Activated CD4-positive, alpha-beta memory T cell treated with anti-CD3 and anti-CD28 coated beads, Interleukin-2, amount 10 ng/mL, durations not matched to agents 7 days and 5 days (primary cell): ENCODE measurements at regions not wholly inside any gene's neighbourhood (a gene's known extent, or its start where the extent isn't known, plus 50 kb on each side); places are given as distances from the start of the nearest gene placed in this dataset.

Experiments
- CTCF ChIA-PET: fragments of 350-600 bp; sonication (Branson Sonifier 250); formaldehyde crosslinking; loops from one replicate; lab custom pipeline; 2021; ENCODE audit warnings: antibody characterized with exemption, inconsistent platforms; lab: Charles Lee
- POLR2A ChIA-PET: fragments of 350-600 bp; sonication (Branson Sonifier 250); formaldehyde crosslinking; loops from one replicate; lab custom pipeline; 2021; ENCODE audit warnings: antibody characterized with exemption; lab: Charles Lee
- DNase-seq: peaks from one replicate; pipeline ENCODE4 v3.0.0-alpha.2; 2020
- H3K27ac Mint-ChIP-seq: one replicate; pipeline ENCODE4 v1.8.0; 2021; ENCODE audit warnings: mild to moderate bottlenecking, mixed read lengths
- H3K27me3 Mint-ChIP-seq: one replicate; pipeline ENCODE4 v1.8.0; 2021; ENCODE audit warnings: mixed read lengths
- H3K36me3 Mint-ChIP-seq: one replicate; pipeline ENCODE4 v1.8.0; 2021; ENCODE audit warnings: low read depth, mixed read lengths
- H3K4me1 Mint-ChIP-seq: one replicate; pipeline ENCODE4 v1.8.0; 2021; ENCODE audit warnings: mixed read lengths
- H3K4me3 Mint-ChIP-seq: one replicate; pipeline ENCODE4 v1.8.0; 2021; ENCODE audit warnings: mild to moderate bottlenecking, mixed read lengths
- H3K9me3 Mint-ChIP-seq: one replicate; pipeline ENCODE4 v1.8.0; 2021; ENCODE audit warnings: mixed read lengths

DNA sequence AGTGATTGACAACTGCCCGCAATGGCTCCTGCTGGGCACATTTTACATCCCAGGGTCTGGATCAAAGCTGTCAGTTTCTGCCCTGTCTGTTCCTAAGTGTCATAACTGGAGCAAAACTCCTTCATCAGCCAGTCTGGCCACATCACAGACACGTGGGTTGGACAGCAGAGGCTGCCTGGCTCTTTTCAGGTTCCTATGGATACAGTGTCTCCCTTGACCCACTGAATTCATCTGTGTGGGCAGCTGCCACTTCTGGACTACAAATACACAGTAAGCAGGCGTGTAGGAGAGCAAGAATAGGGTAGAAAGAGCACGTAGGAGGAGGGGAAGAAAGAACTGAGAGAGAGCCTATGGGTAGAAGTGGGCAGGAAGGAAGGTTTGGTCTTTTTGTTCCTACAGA, 238.0 kb downstream of the ENC1 start:
- no peaks in the 10 kb centered on the region for H3K9me3 Mint-ChIP-seq
- H3K36me3 Mint-ChIP-seq = no peaks in the 10 kb centered on the region
- CTCF ChIA-PET = no interaction called here
- no peak overlapping the region for H3K27ac Mint-ChIP-seq
- no peak for DNase-seq
- H3K27me3 Mint-ChIP-seq = peaks cover 5% of the 10 kb centered on the region
- POLR2A ChIA-PET = no interaction called here
- H3K4me3 Mint-ChIP-seq = no peak overlapping the region
- no peaks in the 10 kb centered on the region for H3K4me1 Mint-ChIP-seq

DNA sequence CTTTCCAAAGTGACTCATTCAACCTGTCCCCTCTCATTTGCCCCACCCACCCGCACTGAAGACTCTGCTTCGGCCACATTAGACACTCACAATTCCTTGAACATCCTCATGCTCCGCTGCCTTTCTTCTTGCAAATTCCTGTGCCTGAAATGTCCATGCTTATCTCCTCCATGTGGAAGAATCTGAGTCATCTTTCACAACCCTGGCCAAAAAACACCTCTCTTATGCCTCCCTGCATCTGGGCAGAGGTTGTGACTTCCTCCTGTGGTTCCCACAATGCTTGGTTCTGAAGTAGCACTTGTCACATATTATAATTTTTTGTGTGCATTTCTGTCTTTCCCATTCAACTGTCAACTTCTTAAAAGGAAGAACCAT, 238.6 kb downstream of the ENC1 start:
- peaks cover 9% of the 10 kb centered on the region for H3K27me3 Mint-ChIP-seq
- POLR2A ChIA-PET = no interaction called here

DNA sequence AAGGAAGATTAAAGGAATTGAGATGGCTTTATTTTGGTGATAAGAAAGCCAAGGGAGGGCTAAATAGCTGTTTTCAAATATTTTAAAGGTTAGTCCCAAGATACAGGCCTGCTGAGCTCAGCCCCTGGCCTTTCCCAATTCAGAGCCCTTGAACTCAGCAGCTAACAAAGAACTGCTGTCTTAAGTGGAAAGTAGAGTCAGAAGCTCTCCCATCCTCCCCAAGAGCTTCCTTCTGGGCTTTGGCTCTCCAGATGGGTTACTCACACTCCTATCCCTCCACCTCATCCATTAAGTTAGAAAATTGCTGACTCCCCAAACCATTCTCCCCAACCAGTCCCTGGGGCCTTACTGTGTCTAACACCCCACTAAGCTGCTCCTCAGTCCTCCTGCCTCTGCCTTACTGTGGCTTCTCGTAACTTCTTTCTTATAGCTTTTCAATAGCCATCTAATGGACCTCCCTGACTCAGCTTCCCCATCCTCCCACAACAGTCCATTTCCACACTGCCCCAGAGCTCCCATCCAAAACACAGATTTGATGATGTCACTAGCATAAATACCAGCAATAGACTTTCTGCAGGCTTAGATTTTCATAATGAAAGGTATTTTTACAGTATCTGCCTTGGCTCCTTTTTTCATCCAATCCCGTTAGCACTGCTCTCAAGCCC, 239.1 kb downstream of the ENC1 start:
- H3K4me1 Mint-ChIP-seq = no peaks in the 10 kb centered on the region
- CTCF ChIA-PET = no interaction called here

More for the DNA sequence above, 238.6 kb downstream of the ENC1 start:
- no peak for DNase-seq
- Mint-ChIP-seq H3K9me3 (no peaks in the 10 kb centered on the region), H3K27ac (no peak overlapping the region), H3K36me3 (no peaks in the 10 kb centered on the region), H3K4me3 (no peak overlapping the region), H3K4me1 (no peaks in the 10 kb centered on the region)
- CTCF ChIA-PET = no interaction called here

DNA sequence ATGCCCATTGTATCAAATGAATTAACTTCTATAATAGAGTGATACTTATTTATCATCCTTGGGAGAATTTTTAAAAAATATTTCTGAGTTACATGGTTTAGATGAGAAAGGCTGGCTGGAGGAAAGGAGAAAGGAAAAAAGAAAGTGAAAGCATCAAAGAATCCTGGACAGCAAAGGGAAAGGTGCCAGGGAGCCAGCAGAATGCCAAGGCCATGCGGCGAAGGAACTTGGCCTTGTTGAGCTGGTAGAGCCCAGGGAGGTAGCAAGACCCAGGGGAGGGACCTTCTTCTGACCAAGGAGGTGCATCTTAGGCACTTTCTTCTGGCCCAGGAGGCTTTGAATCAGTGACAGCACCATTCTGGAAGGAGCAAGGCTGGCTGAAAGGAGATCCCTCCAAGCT, 240.5 kb downstream of the ENC1 start:
- Mint-ChIP-seq H3K36me3 (no peaks in the 10 kb centered on the region), H3K4me3 (no peak overlapping the region), H3K9me3 (no peaks in the 10 kb centered on the region), H3K27ac (no peak overlapping the region), H3K27me3 (peaks cover 7% of the 10 kb centered on the region), H3K4me1 (no peaks in the 10 kb centered on the region)
- DNase-seq = no peak
- POLR2A ChIA-PET = no interaction called here
- CTCF ChIA-PET = no interaction called here

More for the DNA sequence above, 239.1 kb downstream of the ENC1 start:
- Mint-ChIP-seq H3K9me3 (no peaks in the 10 kb centered on the region), H3K36me3 (no peaks in the 10 kb centered on the region), H3K27me3 (peaks cover 9% of the 10 kb centered on the region), H3K4me3 (no peak overlapping the region), H3K27ac (no peak overlapping the region)
- DNase-seq = no peak
- POLR2A ChIA-PET = no interaction called here

DNA sequence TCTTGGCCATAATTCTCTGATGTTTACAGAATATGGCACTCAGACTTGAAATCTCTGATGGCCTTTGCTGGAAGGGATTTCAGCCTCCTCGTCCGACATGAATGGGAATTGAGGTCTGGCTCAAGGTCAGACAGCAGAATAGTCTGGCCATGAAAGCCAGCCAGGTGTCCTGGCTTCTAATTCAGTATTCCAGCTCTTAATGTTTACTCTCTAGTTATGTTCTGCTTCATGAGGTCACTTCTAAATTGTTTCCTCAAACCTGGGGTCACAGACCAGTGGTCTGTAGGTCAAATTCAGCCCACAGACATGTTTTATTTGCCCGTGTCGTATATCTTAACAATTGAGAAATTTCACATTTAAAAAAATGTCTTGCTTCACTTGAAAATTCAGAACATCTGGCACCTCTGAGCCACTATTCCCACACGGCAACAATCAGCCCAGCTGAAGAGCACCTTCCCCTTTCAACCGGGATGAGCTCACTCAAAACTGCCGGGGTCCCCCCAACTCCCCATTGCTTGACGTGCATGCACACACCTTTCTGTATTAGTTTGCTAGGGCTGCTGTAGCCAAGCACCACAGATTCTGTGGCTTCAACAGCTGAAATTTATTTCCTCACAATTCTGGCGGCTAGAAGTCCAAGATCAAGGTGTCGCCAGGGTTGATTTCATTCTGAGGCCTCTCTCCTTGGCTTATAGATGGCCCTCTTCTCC, 243.5 kb downstream of the ENC1 start:
- Mint-ChIP-seq H3K4me3 (no peak overlapping the region), H3K27me3 (peaks cover 7% of the 10 kb centered on the region), H3K36me3 (no peaks in the 10 kb centered on the region), H3K27ac (no peak overlapping the region), H3K4me1 (peaks cover 10% of the 10 kb centered on the region), H3K9me3 (no peaks in the 10 kb centered on the region)
- POLR2A ChIA-PET = no interaction called here
- CTCF ChIA-PET = no interaction called here
- DNase-seq = no peak

DNA sequence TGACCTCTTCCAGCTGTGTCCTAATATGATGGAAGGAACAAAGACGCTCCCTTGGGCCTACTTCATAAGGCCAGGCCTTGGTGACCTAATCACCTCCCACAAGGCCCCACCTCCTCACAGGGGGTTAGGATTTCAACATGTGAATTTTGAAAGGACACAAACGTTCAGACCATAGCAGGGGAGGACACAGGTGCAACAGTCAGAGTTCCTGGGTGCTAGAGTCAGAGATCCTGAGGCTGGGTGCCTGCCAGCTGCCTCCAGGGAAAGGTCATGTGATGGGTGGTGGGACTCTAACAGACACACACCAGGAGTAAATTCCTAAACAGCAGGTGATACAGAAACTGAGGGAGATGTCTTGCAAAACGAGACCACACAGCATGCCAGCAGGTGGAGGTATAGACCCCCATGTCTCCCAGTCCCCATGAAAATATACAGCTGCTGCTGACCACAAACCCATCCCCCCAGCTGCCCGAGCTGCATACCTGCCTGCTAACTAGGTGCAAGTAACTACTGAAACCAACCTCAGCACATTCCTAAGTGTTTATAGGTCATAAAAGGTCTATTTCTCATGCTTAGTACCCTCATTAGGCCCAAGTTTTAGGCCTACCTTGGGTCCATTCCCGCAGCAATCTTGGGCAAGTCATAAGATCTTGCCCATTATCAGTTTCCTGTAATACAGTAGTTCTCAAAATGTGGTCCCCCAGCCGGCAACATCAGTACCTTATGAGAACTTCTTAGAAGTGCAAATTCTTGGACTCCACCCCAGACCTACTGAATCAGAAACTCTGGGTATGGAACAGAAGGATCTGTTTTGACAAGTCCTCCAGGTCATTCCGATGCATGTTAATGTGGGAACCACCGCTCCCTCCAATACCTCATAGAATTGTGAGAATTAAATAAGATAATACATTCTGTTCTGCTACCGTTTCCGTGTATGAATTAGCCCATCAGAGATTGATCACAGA, 245.3 kb downstream of the ENC1 start:
- POLR2A ChIA-PET = no interaction called here
- CTCF ChIA-PET = no interaction called here
- no peak for DNase-seq
- H3K4me1 Mint-ChIP-seq = peaks cover 10% of the 10 kb centered on the region
- H3K27me3 Mint-ChIP-seq = peaks cover 7% of the 10 kb centered on the region
- H3K27ac Mint-ChIP-seq = no peak overlapping the region
- H3K36me3 Mint-ChIP-seq = no peaks in the 10 kb centered on the region
- H3K4me3 Mint-ChIP-seq = no peak overlapping the region
- H3K9me3 Mint-ChIP-seq = no peaks in the 10 kb centered on the region

DNA sequence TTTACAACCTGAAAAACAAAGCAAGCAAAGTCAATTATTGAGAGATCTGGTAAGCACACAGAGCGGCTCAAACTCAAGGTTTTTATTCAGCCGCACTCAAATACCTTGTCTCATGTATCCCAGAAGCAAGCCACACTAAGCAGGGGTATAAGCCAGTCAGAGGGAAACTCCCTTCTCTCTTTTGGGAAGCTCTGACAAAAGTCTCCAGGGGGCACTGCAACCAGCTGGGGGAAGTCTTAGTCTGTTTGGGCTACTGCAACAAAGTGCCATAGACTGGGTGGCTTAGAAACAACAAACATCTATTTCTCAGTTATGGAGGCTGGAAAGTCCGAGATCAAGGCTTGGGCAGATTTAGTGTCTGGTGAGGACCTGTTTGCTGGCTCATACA, 246.0 kb downstream of the ENC1 start:
- CTCF ChIA-PET = no interaction called here
- no peak for DNase-seq
- Mint-ChIP-seq H3K27ac (no peak overlapping the region), H3K4me3 (no peak overlapping the region), H3K36me3 (no peaks in the 10 kb centered on the region), H3K27me3 (peaks cover 10% of the 10 kb centered on the region), H3K4me1 (peaks cover 10% of the 10 kb centered on the region), H3K9me3 (no peaks in the 10 kb centered on the region)
- POLR2A ChIA-PET = no interaction called here

DNA sequence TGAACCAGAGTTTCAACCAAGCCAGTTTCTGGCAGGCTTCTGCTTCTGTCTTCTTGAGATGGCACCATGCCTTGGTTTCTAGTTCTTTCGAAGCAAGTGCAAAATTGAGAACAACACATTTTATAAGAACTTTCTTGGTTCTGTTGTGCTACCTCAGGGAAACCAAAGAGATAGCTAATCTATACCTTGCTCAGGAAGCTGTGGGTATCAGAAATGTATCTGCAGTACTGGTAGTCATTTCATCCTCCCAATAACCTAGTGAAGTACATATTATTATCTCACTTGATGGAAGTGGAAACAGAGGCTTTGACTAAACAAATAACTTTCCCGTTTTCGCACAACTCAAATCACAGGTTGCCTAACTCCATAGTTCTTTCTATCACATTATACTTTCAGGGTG, 246.6 kb downstream of the ENC1 start:
- ChIA-PET CTCF (no interaction called here), POLR2A (no interaction called here)

DNA sequence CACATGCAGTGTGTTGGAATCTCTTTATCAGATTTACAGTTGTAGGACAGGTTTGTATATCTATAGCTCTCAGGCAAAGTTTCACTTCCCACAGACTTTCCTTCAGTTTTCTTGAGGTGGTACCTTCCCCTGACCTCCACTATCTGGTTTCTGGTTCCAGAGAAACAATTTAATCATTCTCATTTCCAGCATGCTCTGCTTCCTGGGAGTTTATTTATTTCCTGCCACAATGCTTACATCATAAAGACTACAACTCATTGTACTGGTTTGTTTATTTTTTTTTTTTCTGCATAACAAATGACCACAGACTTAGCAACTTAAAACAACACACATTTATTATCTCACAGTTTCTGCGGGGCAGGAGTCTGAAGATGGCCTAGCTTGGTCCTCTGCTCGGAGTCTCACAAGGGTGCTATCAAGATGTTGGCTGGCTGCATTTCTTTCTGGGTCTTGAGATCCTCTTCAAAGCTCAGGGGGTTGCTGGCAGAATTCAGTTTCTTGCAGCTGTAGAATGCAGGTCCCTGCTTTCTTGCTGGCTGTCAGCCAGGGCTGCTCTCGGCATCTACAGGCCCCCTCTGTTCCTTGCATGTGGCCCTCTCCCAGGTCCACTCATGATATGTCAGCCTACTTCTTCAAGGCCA, 247.7 kb downstream of the ENC1 start:
- Mint-ChIP-seq H3K4me3 (no peak overlapping the region), H3K4me1 (peaks cover 10% of the 10 kb centered on the region), H3K27ac (no peak overlapping the region), H3K27me3 (peaks cover 10% of the 10 kb centered on the region), H3K9me3 (no peaks in the 10 kb centered on the region), H3K36me3 (no peaks in the 10 kb centered on the region)
- POLR2A ChIA-PET = no interaction called here
- no peak for DNase-seq
- CTCF ChIA-PET = no interaction called here

More for the DNA sequence above, 246.6 kb downstream of the ENC1 start:
- Mint-ChIP-seq H3K4me3 (no peak overlapping the region), H3K9me3 (no peaks in the 10 kb centered on the region), H3K36me3 (no peaks in the 10 kb centered on the region), H3K27ac (no peak overlapping the region), H3K4me1 (peaks cover 10% of the 10 kb centered on the region), H3K27me3 (peaks cover 10% of the 10 kb centered on the region)
- no peak for DNase-seq

DNA sequence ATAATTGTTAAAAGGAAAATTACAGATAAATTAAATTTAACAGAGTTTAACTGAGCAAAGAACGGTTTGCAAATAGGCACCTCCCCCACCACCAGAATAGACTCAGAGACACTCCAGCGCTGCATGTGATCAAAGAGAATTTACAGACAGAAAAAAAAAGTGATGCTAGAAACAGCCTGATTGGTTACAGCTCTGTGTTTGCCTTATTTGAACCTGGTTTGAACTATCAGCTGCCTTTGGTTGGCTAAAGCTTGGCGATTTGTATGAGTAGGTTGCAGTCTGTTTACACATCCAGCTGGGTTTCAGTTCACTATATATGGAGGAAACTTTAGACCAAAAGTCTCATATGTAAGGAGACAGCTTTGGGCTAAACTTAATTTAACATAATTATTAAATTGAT, 249.1 kb downstream of the ENC1 start:
- Mint-ChIP-seq H3K9me3 (no peaks in the 10 kb centered on the region), H3K4me1 (peaks cover 10% of the 10 kb centered on the region), H3K27me3 (peaks cover 4% of the 10 kb centered on the region), H3K27ac (no peak overlapping the region), H3K4me3 (no peak overlapping the region), H3K36me3 (no peaks in the 10 kb centered on the region)
- DNase-seq = no peak
- ChIA-PET CTCF (no interaction called here), POLR2A (no interaction called here)

DNA sequence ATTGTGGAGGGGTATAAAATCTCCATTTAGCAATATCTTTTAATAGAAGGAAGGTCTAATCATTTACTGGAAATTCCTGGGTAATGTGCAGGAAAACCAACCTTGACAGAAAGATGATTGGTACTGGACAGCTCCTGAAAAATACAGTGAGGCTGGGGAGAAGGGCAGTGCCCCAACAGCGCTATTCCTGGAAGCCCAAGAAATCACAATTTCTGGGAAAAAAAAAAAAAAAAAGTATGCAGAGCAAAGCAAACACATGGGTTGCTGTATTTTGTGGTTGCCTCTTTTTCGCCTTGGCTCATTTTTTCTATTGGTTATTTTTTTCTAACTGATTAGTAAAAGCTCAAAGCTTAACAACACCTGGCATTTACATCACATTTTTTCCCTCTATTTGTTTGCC, 249.7 kb downstream of the ENC1 start:
- DNase-seq = no peak
- peaks cover 10% of the 10 kb centered on the region for H3K4me1 Mint-ChIP-seq
- H3K9me3 Mint-ChIP-seq = no peaks in the 10 kb centered on the region
- no peaks in the 10 kb centered on the region for H3K36me3 Mint-ChIP-seq
- H3K4me3 Mint-ChIP-seq = no peak overlapping the region
- CTCF ChIA-PET = no interaction called here
- peaks cover 4% of the 10 kb centered on the region for H3K27me3 Mint-ChIP-seq
- H3K27ac Mint-ChIP-seq = no peak overlapping the region
- POLR2A ChIA-PET = interaction anchor here (0.6 kb wide), 1 partner anchor 231 kb away, joined by 3 read pairs; no protein-coding TSS in a partner anchor

DNA sequence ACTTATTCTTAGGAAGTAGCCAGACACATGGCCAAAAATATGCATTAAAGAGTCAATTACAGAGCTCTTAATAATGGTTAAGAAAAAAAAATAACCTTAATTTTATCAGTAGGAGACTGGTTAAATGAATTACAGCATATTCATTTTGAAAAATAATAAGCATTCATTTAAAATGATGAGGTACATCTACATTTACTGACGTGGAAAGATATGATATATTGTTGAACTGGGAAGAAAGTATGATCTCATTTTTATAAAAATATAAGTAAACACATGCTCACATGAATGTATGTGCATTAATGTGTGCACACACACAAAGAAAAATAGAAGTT, 250.3 kb downstream of the ENC1 start:
- Mint-ChIP-seq H3K27ac (no peak overlapping the region), H3K27me3 (peaks cover 4% of the 10 kb centered on the region), H3K9me3 (no peaks in the 10 kb centered on the region), H3K4me3 (no peak overlapping the region), H3K4me1 (peaks cover 10% of the 10 kb centered on the region), H3K36me3 (no peaks in the 10 kb centered on the region)
- POLR2A ChIA-PET = no interaction called here
- CTCF ChIA-PET = no interaction called here
- DNase-seq = no peak
